ENCODE measurements at regions not wholly inside any gene's neighbourhood (a gene's known extent, or its start where the extent isn't known, plus 50 kb on each side); places are given as distances from the start of the nearest gene placed in this dataset.
A peak's percentile ranks its signal among the peaks of the same experiment; 100 is the strongest.

DNA sequence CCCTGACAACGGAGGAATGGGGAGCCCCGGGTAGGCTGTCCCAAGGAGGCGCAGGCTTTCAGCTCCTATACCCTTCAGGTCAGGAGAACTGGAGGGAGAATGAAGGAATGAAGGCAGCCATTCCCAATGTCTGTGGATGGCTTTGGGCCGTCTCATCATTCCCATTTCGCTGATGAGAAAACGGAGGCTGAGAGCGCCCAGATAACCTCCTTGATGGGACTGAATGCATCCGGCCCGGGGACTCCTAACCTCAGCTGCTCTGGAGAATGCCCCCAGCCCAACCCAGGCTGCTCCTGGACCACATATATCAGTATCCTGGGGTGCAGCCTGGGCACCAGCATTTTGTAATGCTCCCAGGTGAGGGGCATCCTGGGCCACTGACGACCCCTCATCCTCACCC lies 52.6 kb upstream of the RNU6ATAC start:
- Mint-ChIP-seq H3K36me3 (ENCODE audit: low read depth) (no peaks in the 10 kb centered on the region), H3K27ac (ENCODE audit: unreplicated experiment) (no peak overlapping the region), H3K27me3 (ENCODE audit: low read depth) (no peaks in the 10 kb centered on the region), H3K9me3 (ENCODE audit: low read depth) (peaks cover 4% of the 10 kb centered on the region), H3K4me3 (ENCODE audit: unreplicated experiment) (no peak overlapping the region), H3K4me1 (ENCODE audit: low read depth) (peaks cover 21% of the 10 kb centered on the region)
- peak; percentile 57 for DNase-seq (ENCODE audit: low spot score)
- TF ChIP-seq, protein P1, sequence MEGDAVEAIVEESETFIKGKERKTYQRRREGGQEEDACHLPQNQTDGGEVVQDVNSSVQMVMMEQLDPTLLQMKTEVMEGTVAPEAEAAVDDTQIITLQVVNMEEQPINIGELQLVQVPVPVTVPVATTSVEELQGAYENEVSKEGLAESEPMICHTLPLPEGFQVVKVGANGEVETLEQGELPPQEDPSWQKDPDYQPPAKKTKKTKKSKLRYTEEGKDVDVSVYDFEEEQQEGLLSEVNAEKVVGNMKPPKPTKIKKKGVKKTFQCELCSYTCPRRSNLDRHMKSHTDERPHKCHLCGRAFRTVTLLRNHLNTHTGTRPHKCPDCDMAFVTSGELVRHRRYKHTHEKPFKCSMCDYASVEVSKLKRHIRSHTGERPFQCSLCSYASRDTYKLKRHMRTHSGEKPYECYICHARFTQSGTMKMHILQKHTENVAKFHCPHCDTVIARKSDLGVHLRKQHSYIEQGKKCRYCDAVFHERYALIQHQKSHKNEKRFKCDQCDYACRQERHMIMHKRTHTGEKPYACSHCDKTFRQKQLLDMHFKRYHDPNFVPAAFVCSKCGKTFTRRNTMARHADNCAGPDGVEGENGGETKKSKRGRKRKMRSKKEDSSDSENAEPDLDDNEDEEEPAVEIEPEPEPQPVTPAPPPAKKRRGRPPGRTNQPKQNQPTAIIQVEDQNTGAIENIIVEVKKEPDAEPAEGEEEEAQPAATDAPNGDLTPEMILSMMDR (IDR thresholded peaks at IDR 0.05), result no peak

DNA sequence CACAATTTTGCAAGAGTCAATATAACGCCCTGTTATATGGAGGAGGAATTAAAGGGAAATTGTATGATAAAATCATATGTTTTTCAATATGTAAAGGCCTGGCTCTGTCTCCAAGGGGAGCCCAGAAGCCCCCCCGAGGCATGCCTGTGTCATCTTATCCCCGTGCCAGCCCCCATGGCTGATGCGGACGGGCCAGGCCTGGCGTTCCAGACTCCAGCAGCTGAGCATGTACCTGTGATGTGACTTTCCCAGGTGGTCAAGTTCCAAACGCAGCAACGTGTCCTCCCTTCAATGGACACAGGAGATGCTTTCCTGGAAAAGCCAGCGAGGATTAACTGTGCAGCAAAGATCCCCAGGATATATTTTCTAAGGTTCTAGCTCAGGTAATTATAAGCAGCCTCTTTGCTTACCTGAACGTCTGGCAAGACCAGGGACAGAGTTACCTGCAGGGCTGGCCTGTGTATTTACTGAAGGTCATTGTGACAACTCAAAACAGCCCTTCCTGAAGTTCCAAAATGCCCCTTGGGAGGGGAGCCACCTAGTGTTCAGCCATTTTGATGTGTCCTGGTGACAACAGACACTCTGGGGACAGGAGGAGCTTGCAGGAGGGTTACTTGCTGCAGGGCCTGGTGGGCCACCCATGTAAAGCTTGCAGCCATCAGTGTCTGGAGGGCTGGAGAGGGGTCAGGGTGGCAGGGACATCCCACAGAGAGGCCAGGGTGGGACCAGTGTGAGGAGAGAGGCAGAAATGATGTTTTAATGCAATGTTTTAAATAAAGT lies 53.3 kb upstream of the RNU6ATAC start:
- Mint-ChIP-seq H3K4me1 (ENCODE audit: low read depth) (peaks cover 21% of the 10 kb centered on the region), H3K27ac (ENCODE audit: unreplicated experiment) (no peak overlapping the region), H3K4me3 (ENCODE audit: unreplicated experiment) (no peak overlapping the region), H3K36me3 (ENCODE audit: low read depth) (no peaks in the 10 kb centered on the region), H3K9me3 (ENCODE audit: low read depth) (peaks cover 4% of the 10 kb centered on the region), H3K27me3 (ENCODE audit: low read depth) (no peaks in the 10 kb centered on the region)
- TF ChIP-seq, protein P1 (IDR thresholded peaks at IDR 0.05), result peak; percentile 42
- peak; percentile 66 for DNase-seq (ENCODE audit: low spot score)

DNA sequence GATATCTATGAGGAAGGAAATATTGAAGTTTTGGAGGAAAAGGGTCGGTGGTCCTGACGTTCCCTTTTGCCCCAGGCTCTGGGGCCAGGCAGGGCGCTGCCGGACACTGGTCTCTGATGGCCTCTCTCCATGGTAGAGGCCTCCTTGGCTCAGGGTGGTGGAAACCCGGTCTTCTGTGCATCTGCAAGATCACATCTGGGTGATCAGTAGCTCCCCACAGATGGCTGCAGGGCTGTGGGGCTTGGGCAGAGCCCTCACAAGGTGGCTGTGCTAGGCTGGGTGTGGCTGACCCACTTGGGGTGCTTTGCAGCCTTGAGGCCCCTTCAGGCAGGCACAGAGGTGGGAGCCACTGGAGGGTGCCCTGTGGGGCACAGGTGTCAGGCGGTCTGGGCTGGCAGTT lies 53.9 kb upstream of the RNU6ATAC start:
- no peak overlapping the region for H3K4me3 Mint-ChIP-seq (ENCODE audit: unreplicated experiment)
- no peaks in the 10 kb centered on the region for H3K36me3 Mint-ChIP-seq (ENCODE audit: low read depth)
- H3K27ac Mint-ChIP-seq (ENCODE audit: unreplicated experiment), result no peak overlapping the region
- TF ChIP-seq, protein P1 (IDR thresholded peaks at IDR 0.05), result no peak
- H3K9me3 Mint-ChIP-seq (ENCODE audit: low read depth), result no peaks in the 10 kb centered on the region
- peak; percentile 59 for DNase-seq (ENCODE audit: low spot score)
- H3K27me3 Mint-ChIP-seq (ENCODE audit: low read depth), result peaks cover 5% of the 10 kb centered on the region
- H3K4me1 Mint-ChIP-seq (ENCODE audit: low read depth), result peaks cover 24% of the 10 kb centered on the region

DNA sequence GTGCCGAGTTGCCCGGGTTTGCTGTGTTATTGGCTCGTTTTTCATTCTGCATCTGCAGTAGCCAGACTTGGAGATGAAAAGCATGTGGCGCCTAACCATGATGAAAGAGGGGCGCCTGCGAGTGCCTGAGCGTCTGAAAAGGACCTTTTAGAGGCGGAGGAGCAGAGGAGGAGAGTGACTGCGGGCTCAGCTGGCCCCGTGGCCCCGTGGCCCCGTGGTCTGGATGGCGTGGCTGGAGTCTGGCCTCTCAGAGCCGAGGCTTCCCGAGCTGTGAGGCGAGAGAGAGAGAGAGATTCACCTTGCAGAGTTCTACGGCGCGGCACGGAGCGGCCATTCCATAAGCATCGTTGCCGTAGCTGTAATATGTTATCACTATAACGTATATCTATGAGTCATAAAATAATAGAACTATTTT lies 55.3 kb upstream of the RNU6ATAC start:
- Mint-ChIP-seq H3K9me3 (ENCODE audit: low read depth) (no peaks in the 10 kb centered on the region), H3K4me3 (ENCODE audit: unreplicated experiment) (no peak overlapping the region), H3K4me1 (ENCODE audit: low read depth) (peaks cover 23% of the 10 kb centered on the region), H3K27ac (ENCODE audit: unreplicated experiment) (no peak overlapping the region), H3K27me3 (ENCODE audit: low read depth) (peaks cover 5% of the 10 kb centered on the region), H3K36me3 (ENCODE audit: low read depth) (no peaks in the 10 kb centered on the region)
- peak; percentile 48 for DNase-seq (ENCODE audit: low spot score)
- TF ChIP-seq, protein P1 (IDR thresholded peaks at IDR 0.05), result no peak

DNA sequence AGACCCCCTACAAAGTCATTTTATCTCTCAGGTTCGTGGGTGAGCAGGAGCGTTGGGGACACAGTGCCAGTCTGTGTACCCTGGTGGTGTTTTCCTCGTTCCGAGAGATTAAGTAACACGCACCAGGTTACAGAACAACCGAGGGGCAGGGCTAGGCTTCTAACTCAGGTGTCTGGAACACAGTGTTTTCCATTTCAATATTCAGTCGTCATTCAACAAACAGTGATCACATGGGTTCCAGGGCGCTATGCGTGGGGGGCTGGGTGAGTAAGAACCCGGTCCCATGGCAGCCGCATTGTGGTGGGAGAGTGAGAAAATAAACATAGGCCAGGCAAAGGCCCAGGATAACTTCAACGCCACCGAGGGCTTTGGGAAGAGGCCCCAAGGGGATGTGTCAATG lies 55.9 kb upstream of the RNU6ATAC start:
- Mint-ChIP-seq H3K27me3 (ENCODE audit: low read depth) (peaks cover 5% of the 10 kb centered on the region), H3K27ac (ENCODE audit: unreplicated experiment) (no peak overlapping the region), H3K36me3 (ENCODE audit: low read depth) (no peaks in the 10 kb centered on the region), H3K9me3 (ENCODE audit: low read depth) (no peaks in the 10 kb centered on the region), H3K4me1 (ENCODE audit: low read depth) (peaks cover 19% of the 10 kb centered on the region), H3K4me3 (ENCODE audit: unreplicated experiment) (no peak overlapping the region)
- DNase-seq (ENCODE audit: low spot score), result peak; percentile 38
- TF ChIP-seq, protein P1 (IDR thresholded peaks at IDR 0.05), result no peak

Measured in chondrocyte (in vitro differentiated cells).